ENCODE measurements at regions not wholly inside any gene's neighbourhood (a gene's known extent, or its start where the extent isn't known, plus 50 kb on each side); places are given as distances from the start of the nearest gene placed in this dataset.
"Not testable (repeated sequence)": the region's sequence is repeated elsewhere in the genome, so short reads cannot be mapped to it uniquely, and the experiment has no call there.

DNA sequence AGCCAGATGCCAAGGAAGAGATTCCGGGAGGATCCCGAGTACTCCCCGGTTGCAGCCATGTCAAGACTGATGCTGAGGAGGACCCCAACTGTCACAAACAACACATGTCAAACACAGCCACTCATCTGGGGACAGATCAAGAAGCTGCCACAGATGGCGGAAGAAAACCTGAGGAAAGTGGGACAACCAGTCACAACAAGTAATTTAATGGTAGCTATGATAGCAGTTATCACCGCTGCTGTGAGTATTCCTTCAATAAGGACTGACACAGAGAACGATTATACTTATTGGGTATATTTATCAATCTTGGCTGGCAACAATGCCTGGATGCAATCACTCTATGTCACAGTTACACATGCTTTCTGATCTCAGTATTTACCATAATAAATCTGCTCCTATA lies 763.4 kb downstream of the DHX35 start:
- DNase-seq = not testable (repeated sequence)

- DNase-seq = no peak
These were observed 757.1 kb downstream of the DHX35 start for GRCh38 chr20:39719293-39719692.

- DNase-seq = no peak
These were observed 755.8 kb downstream of the DHX35 start for GRCh38 chr20:39717936-39718335.

GRCh38 chr20:39716796-39717341 lies 754.7 kb downstream of the DHX35 start:
- no peak for DNase-seq

- no peak for DNase-seq
These were observed 751.1 kb downstream of the DHX35 start for GRCh38 chr20:39713076-39713840.

- no peak for DNase-seq
These were observed 744.1 kb downstream of the DHX35 start for GRCh38 chr20:39706184-39706663.

- DNase-seq = no peak
These were observed 742.9 kb downstream of the DHX35 start for GRCh38 chr20:39705032-39705431.

- DNase-seq = not testable (repeated sequence)
These were observed 741.2 kb downstream of the DHX35 start for GRCh38 chr20:39703357-39703756.

DNA sequence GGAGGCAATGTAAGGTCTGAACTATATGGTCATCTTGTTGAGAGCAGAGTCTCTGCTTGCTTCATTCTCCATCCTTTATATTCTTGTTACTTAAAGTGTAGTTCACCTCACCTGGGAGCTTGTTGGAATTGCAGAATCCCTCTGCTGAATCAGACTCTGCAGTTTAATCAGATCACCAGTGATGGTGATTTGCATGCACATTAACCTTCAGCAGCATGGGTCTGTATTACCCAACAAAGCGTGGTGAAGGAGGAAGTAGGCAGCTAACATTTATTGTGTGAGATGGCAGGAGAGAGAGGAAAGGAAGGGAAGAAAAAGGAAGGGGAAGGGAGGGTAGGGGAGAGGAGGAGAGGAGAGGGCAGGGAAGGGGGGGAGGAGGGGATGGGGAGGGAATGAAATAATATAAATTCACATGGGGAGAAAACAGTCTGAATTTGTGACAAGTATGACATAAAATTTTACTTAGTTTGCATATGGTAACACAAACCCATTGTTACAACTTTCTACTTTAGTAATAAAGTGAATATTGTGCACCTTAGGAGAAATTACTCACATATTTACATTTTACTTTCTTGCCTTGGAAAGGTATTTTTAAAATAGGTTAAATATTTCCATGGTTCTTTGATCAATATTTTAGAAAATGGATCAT lies 740.7 kb downstream of the DHX35 start:
- no peak for DNase-seq

DNA sequence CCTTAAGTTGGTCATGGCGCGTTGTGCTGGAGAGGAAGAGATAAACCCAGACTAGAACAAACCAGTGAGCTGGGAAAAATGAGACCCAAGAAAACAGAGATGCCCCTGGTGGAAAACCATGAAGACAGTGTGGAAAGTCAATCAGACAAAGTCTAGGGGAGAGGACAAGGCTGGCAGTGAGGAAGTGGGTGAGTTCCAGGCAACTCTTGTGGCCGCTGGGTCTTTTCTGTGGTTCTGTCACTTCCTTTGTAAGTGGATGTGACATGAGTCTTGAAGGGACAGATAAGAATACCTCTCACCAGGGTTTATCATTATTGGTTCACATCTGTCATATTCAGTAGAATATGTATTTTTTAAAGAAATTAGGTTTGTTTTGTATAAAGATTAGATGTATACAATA lies 738.4 kb downstream of the DHX35 start:
- DNase-seq = no peak

DNA sequence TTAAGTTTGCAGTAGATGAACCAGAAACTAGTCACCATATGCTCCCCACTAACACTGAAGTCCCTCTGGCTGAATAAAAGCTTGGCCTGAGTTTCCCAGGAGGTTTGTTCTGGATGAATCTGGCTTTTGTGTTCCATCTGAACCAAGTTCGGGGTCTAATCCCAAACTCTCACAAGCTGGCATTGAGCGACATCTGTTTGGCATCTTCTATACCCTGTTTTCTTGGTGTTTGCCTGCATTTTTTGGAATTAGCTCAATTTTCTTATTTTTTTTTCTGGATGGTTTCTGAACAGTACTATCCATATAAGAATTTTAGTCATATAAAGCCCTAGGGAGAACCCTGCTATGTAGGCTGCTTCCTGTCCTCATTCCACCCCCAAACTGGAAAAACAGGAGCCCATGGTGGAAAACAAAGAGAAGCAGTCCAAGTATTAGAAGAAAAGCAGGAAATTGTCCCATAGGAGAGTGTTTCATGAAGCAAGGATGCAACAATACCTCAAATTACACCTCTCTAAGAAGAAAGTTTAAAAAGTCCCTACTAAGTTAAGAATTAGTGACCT lies 737.1 kb downstream of the DHX35 start:
- no peak for DNase-seq

DNA sequence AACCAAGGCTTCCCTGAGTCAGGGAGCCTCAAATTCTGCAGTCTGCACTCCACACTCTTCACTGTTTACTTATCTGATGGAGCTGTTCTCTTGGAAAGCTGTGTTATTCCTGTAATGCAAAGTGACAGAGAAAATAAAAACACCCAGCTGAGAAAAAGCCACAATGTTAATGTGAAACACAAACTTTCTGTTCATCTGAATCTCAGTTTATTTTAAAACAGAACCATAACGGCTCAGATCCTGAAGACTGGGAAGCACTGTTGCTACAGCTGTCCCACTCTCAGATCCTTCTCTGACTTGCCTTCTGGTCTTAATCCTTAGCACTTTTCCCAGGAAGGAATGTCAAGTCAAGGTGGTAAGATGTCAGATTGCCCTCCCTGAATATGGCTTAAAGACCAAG lies 736.6 kb downstream of the DHX35 start:
- DNase-seq = no peak

DNA sequence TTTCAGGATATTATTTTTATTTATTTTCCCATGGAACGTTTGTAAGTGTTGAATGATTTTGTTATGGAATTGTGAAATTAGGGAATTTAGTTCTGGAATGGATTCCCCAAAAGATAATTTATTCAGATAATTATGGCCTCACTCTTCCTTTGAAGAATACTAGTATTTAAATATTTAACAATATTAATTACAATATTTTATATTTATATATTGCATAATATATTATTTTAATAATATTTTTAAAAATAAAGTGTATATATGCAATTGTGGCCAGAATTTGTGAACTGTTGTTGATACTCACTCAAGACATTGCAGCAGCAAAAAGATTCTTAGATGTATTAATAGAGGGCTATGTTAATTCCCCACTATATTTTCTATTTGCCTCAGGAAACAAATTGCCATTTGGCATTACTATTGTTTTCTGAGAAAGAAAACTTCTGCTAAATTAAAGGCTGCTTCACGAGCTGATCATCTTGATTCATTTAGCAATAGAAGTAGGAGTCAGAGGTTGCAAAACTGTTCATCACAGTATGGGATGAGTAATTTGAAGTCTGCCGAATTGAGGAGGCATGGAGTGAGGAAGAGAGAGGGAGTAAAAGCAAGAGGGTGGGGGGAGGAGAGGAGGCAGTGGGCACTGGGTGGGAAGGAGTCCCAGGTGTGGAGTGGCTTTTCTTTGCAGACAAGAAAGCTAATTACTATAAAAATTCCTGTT lies 729.2 kb downstream of the DHX35 start:
- no peak for DNase-seq

- no peak for DNase-seq
These were observed 714.8 kb downstream of the DHX35 start for GRCh38 chr20:39676857-39677391.

DNA sequence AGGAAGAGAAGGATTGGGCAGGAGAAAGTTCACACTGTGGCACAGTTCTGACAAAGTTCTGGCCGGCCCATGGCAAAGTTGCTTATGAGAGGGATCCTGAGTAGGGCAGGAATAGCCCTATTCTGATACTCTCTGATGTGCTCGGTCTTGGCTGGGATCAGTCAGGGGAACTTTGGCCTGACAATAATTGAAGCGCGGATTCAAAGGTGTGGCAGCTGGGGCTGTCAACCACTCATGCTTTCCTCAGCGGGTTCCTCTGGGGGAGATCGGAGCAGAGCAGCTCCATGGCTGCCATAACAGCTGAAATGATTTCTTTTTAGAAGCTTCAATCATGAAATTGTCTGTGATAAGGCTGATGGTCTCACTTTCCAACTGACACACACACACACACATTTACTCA lies 714.1 kb downstream of the DHX35 start:
- DNase-seq = no peak

DNA sequence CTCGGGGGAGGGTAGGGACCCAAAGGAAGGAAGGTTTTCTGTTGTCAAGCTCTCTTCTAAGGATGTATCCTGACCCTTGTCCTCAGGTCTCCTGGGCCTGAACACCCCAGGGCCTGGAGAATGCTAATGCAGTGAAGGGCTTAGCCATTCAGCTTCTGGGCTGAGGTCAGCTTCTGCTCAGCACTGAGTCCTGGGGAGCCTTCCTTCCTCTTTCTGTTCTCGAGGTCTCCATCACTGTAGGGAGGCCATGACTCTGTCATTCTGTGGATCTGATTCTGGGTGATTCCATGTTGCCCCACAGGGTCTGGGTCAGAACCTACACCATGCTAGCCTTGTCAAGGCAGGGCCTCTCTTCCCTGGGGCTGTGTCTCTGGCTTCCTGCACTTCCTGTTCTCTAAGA lies 712.7 kb downstream of the DHX35 start:
- no peak for DNase-seq

DNA sequence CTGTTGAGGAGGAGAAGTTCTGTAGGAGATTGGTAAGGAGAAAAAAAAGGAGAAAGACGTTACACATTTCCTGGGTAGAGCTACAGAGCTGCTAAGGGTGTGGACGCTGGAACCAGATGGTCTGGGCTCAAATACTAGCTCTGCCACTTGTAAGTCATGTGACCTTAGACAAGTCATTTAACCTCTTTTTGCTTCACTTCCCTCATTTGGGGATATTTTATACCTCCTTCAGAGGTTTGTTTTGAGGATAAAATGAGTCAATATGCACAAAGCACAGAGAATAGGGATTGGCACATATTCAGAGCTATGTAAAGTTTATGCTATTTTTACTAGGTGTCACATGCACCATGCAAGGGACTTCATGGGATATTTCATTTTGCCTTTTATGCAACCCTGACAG lies 708.8 kb downstream of the DHX35 start:
- DNase-seq = no peak

GRCh38 chr20:39669659-39670058 lies 707.5 kb downstream of the DHX35 start:
- no peak for DNase-seq

DNA sequence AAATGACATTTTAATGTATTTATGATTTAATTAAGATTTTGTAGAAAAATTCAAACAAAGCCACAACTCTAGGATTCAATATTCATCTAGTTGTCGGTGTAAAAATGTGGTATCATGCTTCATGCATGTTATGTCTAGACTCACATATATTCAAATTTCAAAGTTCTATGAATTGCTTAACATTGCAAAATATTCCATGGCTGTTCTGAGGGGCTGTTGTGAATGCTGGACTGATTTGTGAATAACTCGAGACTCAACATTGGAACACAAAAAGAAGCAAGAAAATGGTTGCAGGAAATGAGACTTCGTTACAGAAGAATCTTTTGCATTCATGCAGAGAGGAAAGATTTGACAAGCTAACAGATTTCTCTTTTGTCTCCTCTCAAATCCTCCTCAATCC lies 705.9 kb downstream of the DHX35 start:
- no peak for DNase-seq

DNA sequence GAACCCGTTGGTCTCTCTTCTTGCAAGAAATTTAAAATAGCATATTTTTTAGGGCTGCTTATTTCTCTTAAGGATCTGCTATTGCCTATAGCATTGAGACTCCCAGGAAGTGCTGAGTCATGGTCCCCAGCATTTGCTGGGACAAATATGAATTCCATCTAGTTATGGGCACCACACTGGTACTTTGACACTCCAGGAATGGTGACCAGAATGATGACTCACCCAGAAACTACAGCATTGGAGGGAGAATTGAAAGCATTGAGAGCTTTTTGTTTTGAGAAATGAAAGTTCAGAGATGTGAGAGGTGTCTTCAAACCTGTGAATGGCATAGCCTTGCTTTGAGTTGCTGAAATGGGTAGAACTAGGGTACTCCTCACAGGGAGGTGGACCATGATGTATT lies 699.7 kb downstream of the DHX35 start:
- no peak for DNase-seq

- no peak for DNase-seq
These were observed 698.8 kb downstream of the DHX35 start for GRCh38 chr20:39660965-39661364.

DNA sequence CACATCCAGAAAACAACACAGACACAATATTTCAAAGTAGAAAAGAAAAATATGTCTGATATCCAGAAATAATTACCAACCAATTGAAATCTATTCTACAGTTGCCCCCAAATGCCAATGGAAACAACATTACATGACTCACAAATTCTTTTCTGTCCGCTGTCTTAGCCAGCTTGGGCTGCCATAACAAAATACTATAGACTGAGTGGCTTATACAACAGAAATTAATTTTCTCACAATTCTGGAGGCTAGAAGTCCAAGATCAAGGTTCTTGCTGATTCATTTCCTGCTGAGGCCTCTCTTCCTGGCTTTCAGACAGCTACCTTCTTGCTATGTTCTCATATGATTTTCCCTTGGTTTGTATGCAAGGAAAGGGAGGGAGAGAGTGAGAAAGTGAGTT lies 698.1 kb downstream of the DHX35 start:
- DNase-seq = no peak

Data from CD4-positive, alpha-beta T cell treated with Interferon alpha-2 for 1 hour (primary cell).